Germinal center (tissue), 1 donor: ENCODE measurements at regions not wholly inside any gene's neighbourhood (a gene's known extent, or its start where the extent isn't known, plus 50 kb on each side); places are given as distances from the start of the nearest gene placed in this dataset.
"Not testable (repeated sequence)": the region's sequence is repeated elsewhere in the genome, so short reads cannot be mapped to it uniquely, and the experiment has no call there.

Experiments
- DNase-seq: peaks from one replicate; pipeline ENCODE4 v3.0.0; 2012; ENCODE audit warnings: mixed read lengths, low spot score

DNA sequence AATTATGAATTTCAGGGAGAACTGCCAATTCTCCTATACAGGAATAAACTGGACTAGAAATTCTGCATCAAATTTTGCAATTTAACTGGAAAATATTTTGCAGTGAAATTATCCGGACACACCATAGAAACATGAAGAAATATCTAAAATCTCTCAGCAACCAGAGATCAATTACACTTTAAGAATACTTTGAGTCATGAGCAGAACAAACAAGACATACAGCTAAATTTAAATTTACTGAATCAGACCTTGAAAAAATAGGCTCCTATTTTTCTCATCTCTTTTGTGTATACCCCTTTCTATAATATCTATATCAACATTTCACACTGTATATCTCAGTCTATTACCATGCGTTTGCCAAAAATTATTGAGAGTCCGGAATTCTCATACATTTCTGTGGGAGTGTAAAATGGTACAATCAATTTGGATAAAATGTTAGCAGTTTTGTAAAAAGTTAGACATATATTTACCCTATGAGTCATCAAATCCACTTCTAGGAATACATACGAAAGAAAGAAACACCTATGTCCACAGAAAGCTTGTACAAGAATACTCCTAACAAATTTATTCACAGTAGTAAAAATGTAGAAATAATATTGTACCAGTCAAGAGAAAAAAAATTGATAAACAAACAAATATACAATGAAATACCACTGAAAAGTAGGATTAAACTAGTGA is 593.1 kb upstream of the NECTIN3 start:
- DNase-seq, result no peak

DNA sequence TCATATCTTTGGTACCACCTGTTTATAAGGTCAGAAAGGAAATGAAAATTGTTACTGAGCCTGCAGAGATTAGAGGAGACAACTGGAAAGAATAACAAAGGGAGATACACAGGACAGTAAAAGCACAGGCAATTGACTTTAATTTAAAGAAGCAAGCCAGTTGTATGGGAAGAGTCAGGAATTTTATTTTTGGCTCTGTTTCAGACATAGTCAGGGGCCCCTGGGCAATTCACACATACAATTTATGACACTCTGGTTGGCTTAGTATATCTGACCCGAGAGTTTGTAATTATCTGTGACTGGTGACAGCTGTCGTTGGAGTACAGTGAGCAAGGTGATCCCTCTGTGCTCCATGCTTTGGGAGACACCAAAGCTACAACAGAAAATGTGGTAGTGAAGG is 591.9 kb upstream of the NECTIN3 start:
- DNase-seq, result no peak

DNA sequence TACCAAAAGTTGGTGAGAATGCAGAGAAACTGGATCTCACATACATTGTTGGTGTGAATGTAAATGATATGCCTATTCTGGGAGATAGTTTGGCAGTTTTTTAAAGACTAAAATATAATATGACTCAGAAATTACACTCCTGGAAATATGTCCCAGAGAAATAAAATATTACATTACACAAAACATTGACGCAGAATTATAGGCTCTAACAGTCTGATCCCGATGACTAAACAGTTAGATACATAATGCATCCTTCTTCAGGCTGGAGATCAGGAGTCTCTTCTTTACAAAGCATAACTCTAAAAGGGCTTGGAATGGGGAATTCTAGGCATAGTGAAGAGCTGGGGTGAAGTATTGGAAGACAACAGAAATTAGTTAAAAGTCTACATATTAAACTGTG is 586.2 kb upstream of the NECTIN3 start:
- DNase-seq, result no peak

DNA sequence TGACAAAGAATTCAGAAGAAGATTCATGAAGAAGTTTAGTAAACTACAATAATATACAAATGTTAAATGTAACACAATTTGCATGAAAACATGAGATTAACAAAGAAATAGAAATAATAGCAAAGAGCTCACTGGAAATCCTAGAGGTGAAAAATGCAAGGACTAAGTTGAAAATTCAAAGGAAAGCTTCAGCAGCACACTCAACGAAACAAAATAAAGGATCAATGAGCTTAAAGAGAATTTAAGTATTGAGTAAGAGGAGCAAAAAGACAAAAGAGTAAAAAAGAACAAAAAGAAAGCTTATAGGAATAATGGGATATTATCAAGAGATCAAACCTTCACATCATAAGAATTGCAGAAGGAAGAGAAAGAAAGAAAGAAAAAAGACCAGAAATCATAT is 583.8 kb upstream of the NECTIN3 start:
- no peak for DNase-seq

DNA sequence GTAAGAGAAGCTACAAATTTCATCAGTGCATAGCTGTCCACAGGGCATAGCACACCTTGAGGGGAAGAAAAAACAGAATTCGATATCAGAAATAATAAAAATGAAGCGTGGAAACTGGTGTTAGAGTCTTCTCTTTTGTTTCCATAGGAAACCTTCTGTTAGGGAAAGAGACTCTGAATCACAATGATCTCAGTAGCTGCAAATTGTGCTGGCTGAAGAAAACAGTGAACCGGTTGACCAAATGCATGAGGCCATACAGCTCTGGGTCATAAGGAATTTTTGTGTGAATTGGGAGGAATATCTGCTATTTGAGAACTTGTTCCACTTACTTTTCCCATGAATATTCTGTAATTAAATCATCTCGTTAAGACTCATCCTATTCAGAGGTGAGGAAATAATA is 580.2 kb upstream of the NECTIN3 start:
- DNase-seq, result no peak

DNA sequence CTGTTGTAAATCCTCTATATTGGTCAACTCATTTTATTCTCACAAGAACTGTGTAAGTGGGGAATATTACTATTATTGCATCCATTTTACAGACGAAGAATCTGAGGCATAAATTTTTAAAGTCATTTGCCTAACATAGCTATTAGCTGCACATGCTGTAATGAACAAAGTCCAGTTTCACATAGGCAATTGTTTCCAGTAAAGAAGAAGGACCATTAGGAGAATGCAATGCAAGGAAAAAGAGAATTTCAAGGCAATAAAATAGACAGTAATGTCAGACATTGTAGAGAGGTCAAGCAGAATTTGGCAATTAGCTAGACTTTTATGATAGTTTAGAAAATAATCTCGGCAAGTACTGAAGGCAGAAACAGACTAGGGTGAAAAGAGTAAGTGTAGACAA is 578.7 kb upstream of the NECTIN3 start:
- DNase-seq, result no peak

DNA sequence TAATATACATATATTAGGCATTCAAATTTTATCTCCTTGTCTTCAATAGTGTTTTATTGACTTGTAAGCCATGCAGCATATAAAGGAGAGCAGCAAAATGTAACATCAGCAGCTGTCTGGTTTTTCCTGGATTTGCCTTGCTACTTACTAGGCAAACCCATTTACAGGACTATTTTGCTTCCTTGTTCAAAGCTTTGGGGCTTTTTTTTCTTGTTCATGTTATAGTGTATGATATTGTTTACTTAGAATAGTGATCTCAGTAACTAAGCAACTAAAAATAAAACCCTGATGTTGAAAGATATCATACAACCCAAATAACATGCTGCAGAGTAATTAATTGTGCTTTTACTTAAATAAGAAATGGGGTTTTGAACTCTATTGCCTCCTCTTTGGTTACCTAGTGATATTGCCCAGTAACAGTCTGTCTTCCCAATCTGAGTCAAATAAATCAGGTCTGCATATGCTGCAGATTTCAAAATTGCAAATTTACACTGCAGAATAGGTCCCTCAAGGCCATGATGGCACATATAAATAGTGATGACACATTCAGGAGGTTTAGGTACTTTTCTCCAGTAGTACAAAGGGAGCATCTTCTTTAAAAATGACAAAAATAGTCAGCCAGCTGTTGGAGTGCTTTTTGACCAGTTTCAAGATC is 578.1 kb upstream of the NECTIN3 start:
- DNase-seq, result no peak

DNA sequence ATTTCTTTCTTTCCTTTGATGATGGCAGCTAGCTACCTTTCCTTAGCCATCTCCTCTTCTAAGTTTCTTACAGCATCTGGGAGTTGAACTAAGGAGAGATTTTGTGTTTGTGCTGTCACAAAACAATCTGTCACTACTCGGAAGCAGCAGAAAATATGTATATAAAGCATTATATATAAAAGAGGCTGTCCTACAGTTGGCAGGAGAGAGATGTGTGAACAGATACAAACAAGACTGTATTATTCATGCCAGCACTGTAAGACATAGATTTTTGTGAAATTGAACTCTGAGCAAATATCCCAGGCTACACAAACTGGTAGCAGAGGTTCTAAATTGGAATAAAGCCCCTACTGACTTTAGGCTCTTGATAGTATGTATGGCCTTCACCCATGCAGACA is 577.5 kb upstream of the NECTIN3 start:
- no peak for DNase-seq

DNA sequence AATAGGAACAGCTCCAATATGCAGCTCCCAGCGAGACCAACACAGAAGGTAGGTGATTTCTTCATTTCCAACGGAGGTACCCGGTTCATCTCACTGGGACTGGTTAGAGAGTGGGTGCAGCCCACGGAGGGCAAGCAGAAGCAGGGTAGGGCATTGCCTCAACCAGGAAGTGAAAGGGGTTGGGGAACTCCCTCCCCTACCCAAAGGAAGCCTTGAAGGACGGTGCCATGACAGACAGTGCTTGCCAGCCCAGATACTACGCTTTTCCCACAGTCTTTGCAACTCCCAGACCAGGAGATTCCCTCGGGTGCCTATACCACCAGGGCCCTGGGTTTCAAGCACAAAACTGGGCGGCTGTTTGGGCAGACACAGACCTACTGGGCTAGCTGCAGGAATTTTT is 576.9 kb upstream of the NECTIN3 start:
- no peak for DNase-seq

DNA sequence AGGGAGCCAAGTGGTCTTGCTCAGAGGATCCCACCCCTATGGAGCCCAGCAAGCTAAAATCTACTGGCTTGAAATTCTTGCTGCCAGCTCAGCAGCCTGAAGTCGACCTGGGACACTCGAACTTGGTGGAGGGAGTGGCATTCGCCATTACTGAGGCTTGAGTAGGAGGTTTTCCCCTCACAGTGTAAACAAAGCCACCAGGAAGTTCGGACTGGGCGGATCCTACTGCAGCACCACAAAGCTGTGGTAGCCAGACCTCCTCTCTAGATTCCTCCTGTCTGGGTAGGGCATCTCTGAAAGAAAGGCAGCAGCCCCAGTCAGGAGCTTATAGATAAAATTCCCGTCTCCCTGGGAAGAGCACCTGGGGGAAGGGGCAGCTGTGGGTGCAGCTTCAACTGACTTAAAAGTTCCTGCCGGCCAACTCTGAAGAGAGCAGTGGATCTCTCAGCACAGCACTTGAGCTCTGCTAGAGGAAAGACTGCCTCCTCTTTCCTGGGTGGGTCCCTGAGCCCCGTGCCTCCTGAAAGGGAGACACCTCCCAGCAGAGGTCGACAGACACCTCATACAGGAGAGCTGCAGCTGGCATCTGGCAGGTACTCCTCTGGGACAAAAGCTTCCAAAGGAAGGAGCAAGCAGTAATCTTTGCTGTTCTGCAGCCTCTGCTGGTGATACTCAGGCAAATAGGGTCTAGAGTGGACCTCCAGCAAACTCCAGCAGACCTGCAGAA is 576.3 kb upstream of the NECTIN3 start:
- no peak for DNase-seq

DNA sequence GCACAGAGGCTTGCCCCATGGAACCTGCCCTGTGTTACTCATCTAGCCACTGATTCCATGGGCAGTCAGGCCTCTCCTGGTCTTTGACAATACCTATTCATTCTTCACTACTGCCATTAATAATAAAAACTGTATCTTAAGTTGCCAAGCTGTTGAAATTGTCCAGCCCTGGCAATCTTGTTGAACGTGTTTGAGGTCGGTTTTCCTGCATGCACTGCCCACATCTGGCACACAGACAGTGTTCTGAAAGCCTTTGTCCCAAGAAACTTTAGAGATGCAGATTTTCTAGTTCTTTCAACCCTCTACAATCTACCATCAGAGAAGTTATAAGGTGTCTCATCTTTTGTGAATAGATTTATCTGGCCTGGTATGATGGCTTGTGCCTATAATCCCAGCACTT is 567.2 kb upstream of the NECTIN3 start:
- DNase-seq, result no peak

DNA sequence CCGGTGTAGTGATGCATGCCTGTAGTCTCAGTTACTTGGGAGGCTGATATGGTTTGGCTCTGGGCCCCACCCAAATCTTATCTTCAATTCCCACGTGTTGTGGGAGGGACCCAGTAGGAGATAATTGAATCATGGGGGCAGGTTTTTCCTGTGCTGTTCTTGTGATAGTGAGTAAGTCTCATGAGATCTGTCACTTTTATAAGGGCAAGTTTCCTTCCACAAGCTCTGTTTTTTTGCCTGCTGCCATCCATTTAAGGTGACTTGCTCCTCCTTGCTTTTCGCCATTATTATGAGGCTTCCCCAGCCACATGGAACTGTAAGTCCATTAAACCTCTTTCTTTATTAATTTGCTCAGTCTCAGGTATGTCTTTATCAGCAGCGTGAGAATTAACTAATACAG is 566.7 kb upstream of the NECTIN3 start:
- no peak for DNase-seq

DNA sequence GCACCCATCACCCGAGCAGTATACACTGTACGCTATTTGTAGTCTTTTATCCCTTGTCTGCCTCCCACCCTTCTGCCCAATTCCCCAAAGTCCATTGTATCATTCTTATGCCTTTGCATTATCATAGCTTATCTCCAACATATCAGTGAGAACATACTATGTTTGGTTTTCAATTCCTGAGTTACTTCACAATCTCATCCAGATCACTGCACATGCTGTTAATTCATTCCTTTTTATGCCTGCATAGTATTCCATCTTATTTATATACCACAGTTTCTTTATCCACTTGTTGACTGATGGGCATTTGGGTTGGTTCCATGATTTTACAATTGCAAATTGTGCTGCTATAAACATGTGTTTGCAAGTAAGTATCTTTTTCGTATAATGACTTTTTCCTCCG is 564.7 kb upstream of the NECTIN3 start:
- DNase-seq, result no peak

DNA sequence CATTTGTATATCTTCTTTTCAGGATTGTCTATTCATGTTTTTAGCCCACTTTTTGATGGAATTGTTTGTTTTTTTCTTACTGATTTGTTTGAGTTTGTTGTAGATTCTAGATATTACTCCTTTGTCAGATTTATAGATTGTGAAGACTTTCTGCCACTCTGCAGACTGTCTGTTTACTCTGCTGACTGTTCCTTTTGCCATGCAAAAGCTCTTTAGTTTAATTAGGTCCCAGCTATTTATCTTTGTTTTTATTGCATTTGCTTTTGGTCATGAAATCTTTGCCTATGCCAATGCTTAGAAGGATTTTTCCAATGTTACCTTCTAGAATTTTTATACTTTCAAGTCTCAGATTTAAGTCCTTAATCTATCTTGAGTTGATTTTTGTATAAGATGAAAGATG is 564.0 kb upstream of the NECTIN3 start:
- DNase-seq, result not testable (repeated sequence)

DNA sequence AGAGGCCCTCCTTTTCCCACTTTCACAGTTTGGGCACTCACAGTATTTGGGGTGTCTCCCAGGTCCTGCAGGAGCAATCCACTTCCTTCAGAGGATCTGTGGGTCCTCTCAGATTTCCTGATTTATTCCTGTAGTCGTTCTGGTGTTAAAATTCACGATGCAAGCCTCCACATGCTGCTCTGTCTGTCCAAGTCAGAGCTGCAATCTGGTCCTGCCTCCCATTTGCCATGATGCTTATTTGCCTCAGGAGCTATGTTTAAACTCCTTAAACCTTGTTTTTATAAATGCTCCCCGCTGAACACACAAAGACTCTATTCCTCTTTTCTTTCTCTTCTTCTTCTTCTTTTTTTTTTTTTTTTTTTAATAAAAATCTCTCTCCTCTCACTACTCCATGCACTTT is 558.7 kb upstream of the NECTIN3 start:
- no peak for DNase-seq

DNA sequence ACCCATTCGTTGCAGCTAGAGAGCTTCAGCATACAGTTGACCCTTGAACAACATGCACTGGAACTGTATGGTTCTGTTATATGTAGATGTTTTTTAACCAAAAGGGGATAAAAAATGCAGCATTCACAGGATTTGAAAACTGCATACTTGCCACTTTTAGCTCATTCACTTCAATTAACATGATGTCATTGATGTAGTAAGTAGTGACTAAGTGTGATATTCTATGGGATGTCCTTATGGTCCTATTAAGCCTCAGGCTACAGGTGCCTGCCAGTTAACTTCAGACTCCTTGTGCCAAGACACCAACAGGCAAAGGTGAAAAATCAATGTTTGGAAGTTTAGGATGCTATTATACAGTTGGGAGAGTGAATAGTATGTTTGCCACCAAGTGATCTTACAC is 553.6 kb upstream of the NECTIN3 start:
- no peak for DNase-seq

DNA sequence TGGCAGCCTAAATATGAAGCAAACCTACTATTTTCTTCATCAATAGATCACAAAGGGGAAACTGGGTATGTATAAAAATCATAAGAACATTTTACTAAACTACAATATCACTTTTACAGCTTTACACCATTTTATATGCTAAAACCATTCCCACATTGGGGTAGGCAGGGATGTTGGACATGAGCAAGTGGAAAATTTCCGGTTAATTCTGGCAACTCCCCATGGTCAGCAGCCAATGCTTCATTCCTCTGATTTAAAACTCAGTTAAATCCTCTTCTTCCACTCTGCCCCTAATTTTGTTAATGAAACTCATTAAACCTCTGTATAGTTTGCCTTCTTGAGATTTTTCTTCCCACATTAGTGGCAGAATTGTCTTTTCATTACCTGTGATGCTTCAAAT is 552.5 kb upstream of the NECTIN3 start:
- DNase-seq, result no peak

DNA sequence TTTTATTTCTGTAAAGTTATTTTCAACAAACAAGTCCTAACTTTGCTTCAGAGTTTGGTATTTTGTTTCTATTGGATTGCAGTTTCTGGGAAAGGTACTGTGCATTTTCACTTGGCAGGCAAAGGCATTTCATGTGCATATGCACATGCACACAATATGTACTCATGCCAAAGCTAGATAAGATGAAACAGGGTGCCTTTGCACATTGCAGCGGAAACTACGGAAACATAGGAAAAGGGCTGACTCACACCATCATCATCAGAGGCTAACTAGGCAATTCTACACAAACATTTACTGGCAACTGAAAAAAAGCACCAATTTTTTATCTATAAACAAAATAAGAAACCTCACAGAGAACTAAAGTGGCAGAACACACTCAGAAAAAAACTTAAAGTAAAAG is 550.6 kb upstream of the NECTIN3 start:
- no peak for DNase-seq

DNA sequence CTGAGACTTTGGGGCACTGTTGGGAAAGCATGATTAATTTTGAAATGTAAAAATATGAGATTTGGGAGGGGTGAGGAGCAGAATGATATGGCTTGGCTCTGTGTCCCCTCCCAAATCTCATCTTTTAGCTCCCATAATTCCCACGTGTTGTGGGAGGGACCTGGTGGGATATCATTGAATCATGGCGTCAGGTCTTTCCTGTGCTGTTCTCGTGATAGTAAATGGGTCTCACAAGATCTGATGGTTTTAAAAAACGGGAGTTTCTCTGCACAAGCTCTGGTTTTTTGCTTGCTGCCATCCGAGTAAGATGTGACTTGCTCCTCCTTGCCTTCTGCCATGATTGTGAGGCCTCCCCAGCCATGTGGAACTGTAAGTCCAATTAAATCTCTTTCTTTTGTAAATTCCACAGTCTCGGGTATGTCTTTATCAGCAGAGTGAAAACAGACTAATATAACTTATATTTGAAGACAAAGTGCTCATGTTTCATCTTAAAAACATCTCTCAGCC is 546.0 kb upstream of the NECTIN3 start:
- DNase-seq, result not testable (repeated sequence)

DNA sequence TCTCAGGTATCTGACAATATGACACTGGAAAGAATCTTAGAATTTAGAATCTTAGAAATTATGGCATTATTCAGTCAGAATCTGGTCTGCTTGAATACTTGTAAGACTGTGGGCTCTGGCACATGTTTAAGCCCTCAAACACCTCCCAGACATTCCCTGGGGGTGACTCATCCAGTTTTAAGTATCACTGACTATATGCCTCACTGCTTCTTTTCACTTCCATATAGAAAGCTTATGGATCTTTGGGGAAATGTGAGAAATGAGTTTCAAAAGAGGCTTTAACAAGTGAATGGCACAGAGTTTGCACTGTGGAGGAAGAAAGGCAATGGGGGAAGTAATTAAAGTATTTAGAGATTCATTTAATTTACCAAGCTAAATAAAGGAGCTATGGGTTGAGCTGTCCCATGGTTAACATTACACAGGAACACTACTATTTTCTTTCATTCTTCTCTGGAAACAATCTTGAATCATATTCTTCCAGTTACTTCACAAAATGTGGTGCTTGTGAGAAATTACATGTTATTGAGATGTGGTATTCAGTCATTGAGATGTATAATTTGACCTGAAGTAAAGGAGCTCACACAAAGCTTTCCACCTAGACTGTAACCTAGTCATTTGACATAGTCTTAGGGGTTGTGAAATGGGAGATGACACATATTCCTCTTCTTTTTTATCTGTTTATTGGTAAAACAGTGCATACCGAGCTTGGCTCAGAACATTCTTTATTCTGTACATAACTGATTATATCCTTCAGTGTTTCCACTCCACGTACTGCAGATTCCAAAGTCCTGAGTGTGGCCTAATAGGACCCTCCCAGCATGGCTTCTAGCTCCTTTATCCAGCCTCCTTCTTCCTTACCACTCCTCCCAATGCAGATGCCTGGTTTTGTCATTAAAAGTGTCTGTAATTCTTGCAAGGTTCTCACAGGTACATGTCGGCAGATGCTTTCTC is 544.6 kb upstream of the NECTIN3 start:
- DNase-seq, result no peak

DNA sequence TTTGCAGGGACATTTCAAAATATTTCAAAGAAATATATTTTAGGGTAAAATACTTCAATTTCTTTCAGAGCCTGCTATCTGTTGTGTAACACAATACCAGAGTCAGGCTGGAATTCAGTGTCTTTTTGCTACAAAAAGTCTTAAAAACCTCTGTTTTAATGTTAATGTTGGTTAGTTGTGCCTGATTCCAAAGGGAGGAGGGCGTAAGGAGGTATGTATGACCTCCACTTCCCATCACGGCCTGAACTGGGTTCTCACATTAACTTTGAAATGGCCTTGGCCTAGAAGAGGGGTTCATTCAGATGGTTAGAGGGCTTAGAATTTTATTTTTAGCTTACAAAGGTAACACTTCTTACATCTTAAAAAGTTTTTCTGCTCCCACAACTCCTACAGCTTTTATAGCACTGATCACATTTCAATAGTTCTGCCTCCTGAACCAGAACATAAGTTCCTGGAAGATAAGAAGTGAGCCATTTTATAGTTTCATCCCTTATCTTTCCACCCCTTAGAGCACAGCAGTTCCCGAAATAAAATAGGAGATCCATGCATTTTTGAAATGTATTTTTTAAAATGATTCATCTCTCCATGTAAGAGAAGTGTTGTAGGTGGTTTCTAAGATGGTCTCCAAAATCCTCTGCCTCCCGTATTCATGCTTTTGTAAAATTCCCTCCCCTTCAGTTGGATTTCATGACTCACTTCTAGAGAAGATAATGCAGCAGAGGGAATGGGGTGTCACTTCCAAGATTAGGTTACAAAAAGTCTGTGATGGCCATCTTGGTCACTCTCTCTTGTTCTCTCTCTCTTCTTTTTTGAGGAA is 543.1 kb upstream of the NECTIN3 start:
- no peak for DNase-seq
